ENCODE measurements at regions not wholly inside any gene's neighbourhood (a gene's known extent, or its start where the extent isn't known, plus 50 kb on each side); places are given as distances from the start of the nearest gene placed in this dataset.

- no peak overlapping the region for H3K27ac Mint-ChIP-seq
- peaks cover 2% of the 10 kb centered on the region for H3K9me3 Mint-ChIP-seq
- no peaks in the 10 kb centered on the region for H3K4me1 Mint-ChIP-seq (ENCODE audit: low read depth)
- no peaks in the 10 kb centered on the region for H3K36me3 Mint-ChIP-seq (ENCODE audit: low read depth)
- DNase-seq: no peak
- H3K27me3 Mint-ChIP-seq: no peaks in the 10 kb centered on the region
- no peak overlapping the region for H3K4me3 Mint-ChIP-seq
These were observed 205.2 kb upstream of the CDH4 start for GRCh38 chr20:61046721-61047351.

GRCh38 chr20:61047515-61047914 is 204.5 kb upstream of the CDH4 start:
- no peak overlapping the region for H3K27ac Mint-ChIP-seq
- H3K4me1 Mint-ChIP-seq (ENCODE audit: low read depth): no peaks in the 10 kb centered on the region
- DNase-seq: no peak
- no peak overlapping the region for H3K4me3 Mint-ChIP-seq
- peaks cover 2% of the 10 kb centered on the region for H3K9me3 Mint-ChIP-seq
- H3K27me3 Mint-ChIP-seq: no peaks in the 10 kb centered on the region
- H3K36me3 Mint-ChIP-seq (ENCODE audit: low read depth): no peaks in the 10 kb centered on the region

GRCh38 chr20:61048302-61048701 is 203.8 kb upstream of the CDH4 start:
- Mint-ChIP-seq H3K27me3 (no peaks in the 10 kb centered on the region), H3K9me3 (peaks cover 2% of the 10 kb centered on the region)
- no peak for DNase-seq

GRCh38 chr20:61049684-61050083 is 202.4 kb upstream of the CDH4 start:
- Mint-ChIP-seq H3K9me3 (peaks cover 2% of the 10 kb centered on the region), H3K27me3 (no peaks in the 10 kb centered on the region), H3K36me3 (ENCODE audit: low read depth) (no peaks in the 10 kb centered on the region), H3K27ac (no peak overlapping the region), H3K4me1 (ENCODE audit: low read depth) (no peaks in the 10 kb centered on the region), H3K4me3 (no peak overlapping the region)
- no peak for DNase-seq

More at GRCh38 chr20:61048302-61048701, 203.8 kb upstream of the CDH4 start:
- Mint-ChIP-seq H3K36me3 (ENCODE audit: low read depth) (no peaks in the 10 kb centered on the region), H3K4me3 (no peak overlapping the region), H3K27ac (no peak overlapping the region), H3K4me1 (ENCODE audit: low read depth) (no peaks in the 10 kb centered on the region)

- no peaks in the 10 kb centered on the region for H3K27me3 Mint-ChIP-seq
- peaks cover 2% of the 10 kb centered on the region for H3K9me3 Mint-ChIP-seq
- no peaks in the 10 kb centered on the region for H3K36me3 Mint-ChIP-seq (ENCODE audit: low read depth)
- no peaks in the 10 kb centered on the region for H3K4me1 Mint-ChIP-seq (ENCODE audit: low read depth)
- no peak for DNase-seq
- no peak overlapping the region for H3K27ac Mint-ChIP-seq
- no peak overlapping the region for H3K4me3 Mint-ChIP-seq
These were observed 201.6 kb upstream of the CDH4 start for GRCh38 chr20:61050336-61050890.

GRCh38 chr20:61052195-61052750 is 199.8 kb upstream of the CDH4 start:
- Mint-ChIP-seq H3K4me1 (ENCODE audit: low read depth) (no peaks in the 10 kb centered on the region), H3K36me3 (ENCODE audit: low read depth) (no peaks in the 10 kb centered on the region), H3K27me3 (no peaks in the 10 kb centered on the region)

GRCh38 chr20:61052776-61053442 is 199.2 kb upstream of the CDH4 start:
- no peak overlapping the region for H3K4me3 Mint-ChIP-seq
- no peak for DNase-seq
- no peaks in the 10 kb centered on the region for H3K27me3 Mint-ChIP-seq
- H3K9me3 Mint-ChIP-seq: peaks cover 2% of the 10 kb centered on the region
- no peaks in the 10 kb centered on the region for H3K4me1 Mint-ChIP-seq (ENCODE audit: low read depth)
- H3K36me3 Mint-ChIP-seq (ENCODE audit: low read depth): no peaks in the 10 kb centered on the region
- no peak overlapping the region for H3K27ac Mint-ChIP-seq

More at GRCh38 chr20:61052195-61052750, 199.8 kb upstream of the CDH4 start:
- no peak for DNase-seq
- no peak overlapping the region for H3K27ac Mint-ChIP-seq
- peaks cover 2% of the 10 kb centered on the region for H3K9me3 Mint-ChIP-seq
- H3K4me3 Mint-ChIP-seq: no peak overlapping the region

- H3K9me3 Mint-ChIP-seq: peaks cover 2% of the 10 kb centered on the region
- H3K27ac Mint-ChIP-seq: no peak overlapping the region
- H3K4me1 Mint-ChIP-seq (ENCODE audit: low read depth): no peaks in the 10 kb centered on the region
- no peak overlapping the region for H3K4me3 Mint-ChIP-seq
- no peaks in the 10 kb centered on the region for H3K36me3 Mint-ChIP-seq (ENCODE audit: low read depth)
- no peaks in the 10 kb centered on the region for H3K27me3 Mint-ChIP-seq
- DNase-seq: no peak
These were observed 198.6 kb upstream of the CDH4 start for GRCh38 chr20:61053487-61053886.

GRCh38 chr20:61053889-61054288 is 198.2 kb upstream of the CDH4 start:
- no peak overlapping the region for H3K27ac Mint-ChIP-seq
- no peaks in the 10 kb centered on the region for H3K9me3 Mint-ChIP-seq
- no peaks in the 10 kb centered on the region for H3K36me3 Mint-ChIP-seq (ENCODE audit: low read depth)
- DNase-seq: no peak
- H3K27me3 Mint-ChIP-seq: no peaks in the 10 kb centered on the region
- H3K4me3 Mint-ChIP-seq: no peak overlapping the region
- H3K4me1 Mint-ChIP-seq (ENCODE audit: low read depth): no peaks in the 10 kb centered on the region

- Mint-ChIP-seq H3K9me3 (no peaks in the 10 kb centered on the region), H3K4me1 (ENCODE audit: low read depth) (no peaks in the 10 kb centered on the region), H3K4me3 (no peak overlapping the region), H3K27me3 (no peaks in the 10 kb centered on the region), H3K27ac (no peak overlapping the region), H3K36me3 (ENCODE audit: low read depth) (no peaks in the 10 kb centered on the region)
- no peak for DNase-seq
These were observed 197.7 kb upstream of the CDH4 start for GRCh38 chr20:61054411-61054810.

- Mint-ChIP-seq H3K36me3 (ENCODE audit: low read depth) (no peaks in the 10 kb centered on the region), H3K4me3 (no peak overlapping the region), H3K9me3 (no peaks in the 10 kb centered on the region), H3K27me3 (no peaks in the 10 kb centered on the region), H3K4me1 (ENCODE audit: low read depth) (no peaks in the 10 kb centered on the region), H3K27ac (no peak overlapping the region)
- DNase-seq: no peak
These were observed 196.7 kb upstream of the CDH4 start for GRCh38 chr20:61055180-61056010.

GRCh38 chr20:61056116-61056515 is 195.9 kb upstream of the CDH4 start:
- DNase-seq: no peak
- Mint-ChIP-seq H3K4me1 (ENCODE audit: low read depth) (no peaks in the 10 kb centered on the region), H3K27me3 (no peaks in the 10 kb centered on the region), H3K27ac (no peak overlapping the region), H3K4me3 (no peak overlapping the region), H3K9me3 (no peaks in the 10 kb centered on the region), H3K36me3 (ENCODE audit: low read depth) (no peaks in the 10 kb centered on the region)

- no peak overlapping the region for H3K4me3 Mint-ChIP-seq
- no peaks in the 10 kb centered on the region for H3K27me3 Mint-ChIP-seq
- DNase-seq: no peak
- H3K9me3 Mint-ChIP-seq: peaks cover 1% of the 10 kb centered on the region
- no peaks in the 10 kb centered on the region for H3K4me1 Mint-ChIP-seq (ENCODE audit: low read depth)
- no peaks in the 10 kb centered on the region for H3K36me3 Mint-ChIP-seq (ENCODE audit: low read depth)
- no peak overlapping the region for H3K27ac Mint-ChIP-seq
These were observed 195.2 kb upstream of the CDH4 start for GRCh38 chr20:61056627-61057442.
